Sigmoid colon (tissue), 6 donors: ENCODE measurements at regions not wholly inside any gene's neighbourhood (a gene's known extent, or its start where the extent isn't known, plus 50 kb on each side); places are given as distances from the start of the nearest gene placed in this dataset.

Experiments used
- DNase-seq: peaks from one replicate; pipeline ENCODE4 v3.0.0-alpha.2; 2019
- H3K27ac ChIP-seq, 4 donors: fragments of 200-600 bp; sonication (generic); one replicate each; pipeline ENCODE4 v1.5.1; 2016 to 2019; ENCODE audit warnings: mild to moderate bottlenecking in 1 of 4
- H3K27me3 ChIP-seq, 3 donors: fragments of 200-600 bp; sonication (generic); one replicate each; pipeline ENCODE4 v1.5.1; 2019; ENCODE audit warnings: mild to moderate bottlenecking in 1 of 3
- H3K36me3 ChIP-seq, 4 donors: fragments of 200-600 bp; sonication (generic); one replicate each; pipeline ENCODE4 v1.5.1; 2016 to 2019
- H3K4me1 ChIP-seq, 4 donors: fragments of 200-600 bp; sonication (generic); one replicate each; pipeline ENCODE4 v1.5.1; 2017 to 2019
- H3K4me3 ChIP-seq, 4 donors: fragments of 200-600 bp; sonication (generic); one replicate each; pipeline ENCODE4 v1.5.1; 2017 to 2019; ENCODE audit warnings: mild to moderate bottlenecking in 2 of 4, moderate library complexity in 1 of 4
- H3K9me3 ChIP-seq, 4 donors: fragments of 200-600 bp in 3 of 4; sonication (generic) in 3 of 4; one replicate each; pipeline versions ENCODE4 v1.5.1 to v1.6.1; 2013 to 2019
- EP300 ChIP-seq, 4 donors: sonication (generic); formaldehyde crosslinking; IDR thresholded peaks; one replicate each; pipeline ENCODE4 v1.6.1; 2017; ENCODE audit warnings: antibody characterized with exemption in 4 of 4
- POLR2A ChIP-seq, 2 donors: fragments of 450-650 bp; IDR thresholded peaks; one replicate each; pipeline ENCODE4 v1.6.1; 2016; ENCODE audit warnings: antibody characterized with exemption in 2 of 2, mild to moderate bottlenecking in 2 of 2, moderate library complexity in 2 of 2
- POLR2AphosphoS5 ChIP-seq, 4 donors: sonication (generic); formaldehyde crosslinking; IDR thresholded peaks; one replicate each; pipeline ENCODE4 v1.6.1; 2017; ENCODE audit warnings: antibody characterized with exemption in 4 of 4
- WGBS, 2 donors: extraction: QIAGEN DNeasy Blood & Tissue Kit; methylation state at CpG; one replicate each; pipeline ENCODE4 v1.1.7; 2013; 5-methylcytosine and 5-hydroxymethylcytosine counted together
- intact Hi-C: fragments of 100-400 bp; cut with DNase I; formaldehyde crosslinking; loops from one replicate; pipeline ENCODE4 v1.15.1; 2023
- TF ChIP-seq, protein P1 (sequence below), 4 experiments: fragments of 450-650 bp in 3 of 4; fragments of 200-600 bp in 1 of 4; IDR thresholded peaks; one replicate each; pipeline ENCODE4 v1.5.1; 2016 to 2019; ENCODE audit warnings: antibody characterized with exemption in 4 of 4, mild to moderate bottlenecking in 3 of 4, moderate library complexity in 2 of 4
- donor health status: healthy with polysubstance abuse.
- donor health status: healthy.

DNA sequence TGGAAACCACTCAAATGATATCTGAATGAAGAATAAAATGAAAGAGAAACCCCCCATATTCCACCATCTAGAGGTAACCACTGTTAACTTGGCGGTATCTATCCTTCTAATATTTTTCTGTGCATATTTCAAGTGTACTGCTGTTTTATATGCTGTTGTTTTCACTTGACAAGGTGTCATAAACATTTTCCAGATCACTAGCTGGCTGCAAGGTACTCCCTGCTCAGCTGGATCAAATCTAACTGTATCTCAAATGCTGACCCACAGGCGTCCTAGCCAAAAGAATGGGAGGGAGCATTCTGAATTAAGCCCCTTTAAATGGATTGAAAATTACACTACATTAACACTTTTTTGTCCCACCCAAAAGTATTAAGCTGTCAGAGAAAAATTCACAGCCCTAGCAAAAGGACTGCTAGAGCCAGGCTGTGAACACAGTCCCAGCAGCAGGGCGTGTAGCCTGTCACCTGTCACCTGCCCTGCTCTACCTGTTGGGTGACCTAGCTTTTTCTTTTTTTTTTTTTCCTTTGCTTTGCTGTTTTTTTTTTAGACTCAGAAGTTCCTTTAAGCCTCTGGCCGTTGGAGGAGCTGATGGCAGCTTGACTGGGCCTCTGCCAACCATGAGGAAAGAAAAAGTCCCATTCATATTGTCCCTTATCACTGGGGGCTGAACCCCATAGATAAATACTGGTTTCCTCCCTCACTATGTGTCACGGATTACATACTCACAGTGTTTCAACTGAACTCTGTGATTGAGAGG, 93.7 kb upstream of the TSC22D2 start:
- TF ChIP-seq POLR2AphosphoS5 (IDR thresholded peaks at IDR 0.05) = no peak
- no peak for TF ChIP-seq EP300 (IDR thresholded peaks at IDR 0.05)
- TF ChIP-seq, protein P1, sequence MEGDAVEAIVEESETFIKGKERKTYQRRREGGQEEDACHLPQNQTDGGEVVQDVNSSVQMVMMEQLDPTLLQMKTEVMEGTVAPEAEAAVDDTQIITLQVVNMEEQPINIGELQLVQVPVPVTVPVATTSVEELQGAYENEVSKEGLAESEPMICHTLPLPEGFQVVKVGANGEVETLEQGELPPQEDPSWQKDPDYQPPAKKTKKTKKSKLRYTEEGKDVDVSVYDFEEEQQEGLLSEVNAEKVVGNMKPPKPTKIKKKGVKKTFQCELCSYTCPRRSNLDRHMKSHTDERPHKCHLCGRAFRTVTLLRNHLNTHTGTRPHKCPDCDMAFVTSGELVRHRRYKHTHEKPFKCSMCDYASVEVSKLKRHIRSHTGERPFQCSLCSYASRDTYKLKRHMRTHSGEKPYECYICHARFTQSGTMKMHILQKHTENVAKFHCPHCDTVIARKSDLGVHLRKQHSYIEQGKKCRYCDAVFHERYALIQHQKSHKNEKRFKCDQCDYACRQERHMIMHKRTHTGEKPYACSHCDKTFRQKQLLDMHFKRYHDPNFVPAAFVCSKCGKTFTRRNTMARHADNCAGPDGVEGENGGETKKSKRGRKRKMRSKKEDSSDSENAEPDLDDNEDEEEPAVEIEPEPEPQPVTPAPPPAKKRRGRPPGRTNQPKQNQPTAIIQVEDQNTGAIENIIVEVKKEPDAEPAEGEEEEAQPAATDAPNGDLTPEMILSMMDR (IDR thresholded peaks at IDR 0.05) = no peak
- no peak for TF ChIP-seq POLR2A (IDR thresholded peaks at IDR 0.05)
- WGBS, 2 donors = 17 to 47% methylated on average over 5 of the region's 5 CpGs
- no peaks in the 10 kb centered on the region for H3K9me3 ChIP-seq
- no peaks in the 10 kb centered on the region for H3K4me1 ChIP-seq
- H3K27ac ChIP-seq = no peak overlapping the region
- H3K4me3 ChIP-seq = no peak overlapping the region
- intact Hi-C loops = no loop called here
- no peak for DNase-seq
- H3K36me3 ChIP-seq = no peaks in the 10 kb centered on the region
- no peaks in the 10 kb centered on the region for H3K27me3 ChIP-seq

DNA sequence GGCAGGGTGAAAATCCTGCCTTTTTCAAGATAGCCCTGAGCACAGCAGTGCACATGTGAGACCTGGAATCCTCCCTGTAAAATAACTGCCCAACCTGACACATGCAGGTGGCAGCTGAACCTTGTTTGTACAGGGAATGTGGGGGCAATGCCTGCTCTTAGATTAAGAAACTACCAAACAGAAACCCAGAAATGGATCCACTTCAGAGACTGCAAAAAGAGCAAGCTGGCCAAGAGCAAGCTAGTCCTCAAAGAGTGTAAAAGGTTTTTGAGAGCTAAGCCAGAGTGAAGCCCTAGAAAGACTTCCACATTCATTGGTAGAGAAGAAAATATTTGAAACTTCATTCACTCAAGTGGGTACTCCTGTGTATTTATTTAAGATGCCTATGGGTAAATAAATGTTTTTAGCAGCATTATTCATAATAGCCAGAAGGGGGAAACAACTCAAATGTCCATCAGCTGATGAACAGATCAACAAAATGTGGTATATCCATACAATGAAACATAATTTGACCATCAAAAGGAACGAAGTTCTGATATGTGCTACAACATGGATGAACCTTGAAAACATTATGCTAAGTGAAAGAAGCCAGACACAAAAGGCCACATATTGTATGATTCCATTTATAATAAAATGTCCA, 96.0 kb upstream of the TSC22D2 start:
- DNase-seq = no peak
- Histone ChIP-seq H3K4me3 (no peak overlapping the region), H3K9me3 (no peaks in the 10 kb centered on the region), H3K27me3 (no peaks in the 10 kb centered on the region), H3K4me1 (peaks cover 0 to 11% (median 5%) of the 10 kb centered on the region in 4 donors), H3K27ac (no peak overlapping the region), H3K36me3 (no peaks in the 10 kb centered on the region)
- WGBS, 2 donors = 85 to 93% methylated on average over 1 of the region's 1 CpG
- TF ChIP-seq POLR2A (IDR thresholded peaks at IDR 0.05) (no peak), EP300 (IDR thresholded peaks at IDR 0.05) (no peak), POLR2AphosphoS5 (IDR thresholded peaks at IDR 0.05) (no peak)
- TF ChIP-seq, protein P1 (IDR thresholded peaks at IDR 0.05) = no peak
- intact Hi-C loops = no loop called here

DNA sequence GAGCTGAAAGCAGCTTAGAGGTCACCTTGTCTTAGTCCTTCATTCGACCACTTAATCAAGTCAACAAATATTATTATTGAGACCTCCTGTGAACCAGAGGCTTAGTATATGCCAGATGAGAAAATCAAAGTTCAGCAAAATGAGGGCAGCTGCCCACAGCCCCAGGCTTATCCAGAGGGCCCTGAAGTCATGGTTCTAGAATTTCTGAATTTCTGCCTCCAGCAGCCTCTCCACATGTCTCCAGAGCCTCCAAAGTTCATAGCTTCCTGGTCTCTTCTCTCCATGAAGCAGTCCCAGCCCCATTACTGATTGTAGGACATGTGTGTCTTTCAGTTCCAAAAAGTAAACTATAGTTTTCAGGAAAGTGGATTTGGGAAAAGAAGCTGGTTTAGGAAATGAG, 96.9 kb upstream of the TSC22D2 start:
- H3K4me1 ChIP-seq = peaks cover 0 to 11% (median 5%) of the 10 kb centered on the region in 4 donors
- 86 to 87% methylated on average over 1 of the region's 1 CpG for WGBS, 2 donors
- no peak for DNase-seq
- H3K27me3 ChIP-seq = no peaks in the 10 kb centered on the region
- no peaks in the 10 kb centered on the region for H3K36me3 ChIP-seq
- intact Hi-C loops = no loop called here
- no peak overlapping the region for H3K4me3 ChIP-seq
- no peak overlapping the region for H3K27ac ChIP-seq
- no peaks in the 10 kb centered on the region for H3K9me3 ChIP-seq
- no peak for TF ChIP-seq POLR2AphosphoS5 (IDR thresholded peaks at IDR 0.05)
- no peak for TF ChIP-seq EP300 (IDR thresholded peaks at IDR 0.05)
- no peak for TF ChIP-seq POLR2A (IDR thresholded peaks at IDR 0.05)
- TF ChIP-seq, protein P1 (IDR thresholded peaks at IDR 0.05) = no peak

DNA sequence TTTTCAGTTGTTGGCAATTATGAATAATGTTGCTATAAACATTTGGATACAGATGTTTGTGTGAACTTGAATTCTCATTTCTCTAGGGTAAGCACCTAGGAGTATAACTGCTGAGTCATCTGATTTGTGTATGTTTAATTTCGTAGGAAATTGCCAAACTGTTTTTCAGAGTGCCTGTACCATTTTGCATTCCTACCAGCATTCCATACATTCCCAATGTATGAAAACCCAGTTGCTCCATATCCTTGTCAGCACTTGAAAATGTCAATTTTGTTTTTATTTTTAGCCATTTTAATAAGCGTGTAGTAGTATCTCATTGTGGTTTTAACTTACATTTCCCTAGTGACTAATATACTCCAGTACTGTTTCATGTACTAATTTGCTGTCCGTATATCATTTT, 98.5 kb upstream of the TSC22D2 start:
- intact Hi-C loops = no loop called here
- Histone ChIP-seq H3K9me3 (no peaks in the 10 kb centered on the region), H3K4me1 (peaks cover 0 to 11% (median 5%) of the 10 kb centered on the region in 4 donors), H3K4me3 (no peak overlapping the region), H3K36me3 (no peaks in the 10 kb centered on the region), H3K27ac (no peak overlapping the region), H3K27me3 (no peaks in the 10 kb centered on the region)
- TF ChIP-seq POLR2A (IDR thresholded peaks at IDR 0.05) = no peak
- TF ChIP-seq EP300 (IDR thresholded peaks at IDR 0.05) = no peak
- no peak for TF ChIP-seq POLR2AphosphoS5 (IDR thresholded peaks at IDR 0.05)
- TF ChIP-seq, protein P1 (IDR thresholded peaks at IDR 0.05) = no peak
- WGBS, 2 donors = 87 to 88% methylated on average over 3 of the region's 3 CpGs
- no peak for DNase-seq
